ENCODE measurements at regions not wholly inside any gene's neighbourhood (a gene's known extent, or its start where the extent isn't known, plus 50 kb on each side); places are given as distances from the start of the nearest gene placed in this dataset.

DNA sequence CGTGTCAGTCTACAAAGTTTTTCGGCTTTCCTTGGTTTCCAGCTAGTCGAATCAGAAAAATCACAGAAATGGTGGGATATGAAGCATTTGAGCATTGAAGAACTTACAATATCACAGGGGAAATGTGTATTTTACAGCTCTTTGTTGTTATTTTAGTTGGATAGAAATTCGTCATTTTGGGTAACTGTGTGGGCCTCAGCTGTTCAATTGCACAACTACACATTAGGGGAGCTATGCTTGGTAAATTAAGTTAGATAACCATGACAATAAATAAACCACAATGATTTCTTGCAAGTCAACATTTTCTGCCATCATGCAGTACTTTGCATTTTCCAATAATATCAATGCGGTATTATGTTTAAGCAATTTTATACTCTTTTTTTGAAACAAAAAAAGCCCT lies 80.4 kb upstream of the ANK3 start:
- TF ChIP-seq, protein P1, sequence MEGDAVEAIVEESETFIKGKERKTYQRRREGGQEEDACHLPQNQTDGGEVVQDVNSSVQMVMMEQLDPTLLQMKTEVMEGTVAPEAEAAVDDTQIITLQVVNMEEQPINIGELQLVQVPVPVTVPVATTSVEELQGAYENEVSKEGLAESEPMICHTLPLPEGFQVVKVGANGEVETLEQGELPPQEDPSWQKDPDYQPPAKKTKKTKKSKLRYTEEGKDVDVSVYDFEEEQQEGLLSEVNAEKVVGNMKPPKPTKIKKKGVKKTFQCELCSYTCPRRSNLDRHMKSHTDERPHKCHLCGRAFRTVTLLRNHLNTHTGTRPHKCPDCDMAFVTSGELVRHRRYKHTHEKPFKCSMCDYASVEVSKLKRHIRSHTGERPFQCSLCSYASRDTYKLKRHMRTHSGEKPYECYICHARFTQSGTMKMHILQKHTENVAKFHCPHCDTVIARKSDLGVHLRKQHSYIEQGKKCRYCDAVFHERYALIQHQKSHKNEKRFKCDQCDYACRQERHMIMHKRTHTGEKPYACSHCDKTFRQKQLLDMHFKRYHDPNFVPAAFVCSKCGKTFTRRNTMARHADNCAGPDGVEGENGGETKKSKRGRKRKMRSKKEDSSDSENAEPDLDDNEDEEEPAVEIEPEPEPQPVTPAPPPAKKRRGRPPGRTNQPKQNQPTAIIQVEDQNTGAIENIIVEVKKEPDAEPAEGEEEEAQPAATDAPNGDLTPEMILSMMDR (IDR thresholded peaks at IDR 0.05) = no peak
- TF ChIP-seq POLR2A (IDR thresholded peaks at IDR 0.05) = no peak
